Transverse colon (tissue), 3 donors: ENCODE measurements at regions not wholly inside any gene's neighbourhood (a gene's known extent, or its start where the extent isn't known, plus 50 kb on each side); places are given as distances from the start of the nearest gene placed in this dataset.

Experiments
- CTCF ChIP-seq, 5 experiments: fragments of 200-600 bp in 3 of 5; fragments of 450-650 bp in 2 of 5; sonication (generic) in 3 of 5; IDR thresholded peaks; 1 replicate in 2 of 5; 2 replicates in 3 of 5; pipeline ENCODE4 v1.5.1; 2016 to 2017; ENCODE audit warnings: antibody characterized with exemption in 5 of 5, inconsistent platforms in 3 of 5, mild to moderate bottlenecking in 2 of 5, moderate library complexity in 1 of 5
- POLR2A ChIP-seq: fragments of 450-650 bp; IDR thresholded peaks from one replicate; pipeline ENCODE4 v1.6.1; 2016; ENCODE audit warnings: antibody characterized with exemption, mild to moderate bottlenecking, moderate library complexity

- TF ChIP-seq POLR2A (no peak), CTCF (IDR thresholded peaks at IDR 0.05) (no peak)
Measured at GRCh38 chr7:25398418-25398817, 170.1 kb upstream of the NPVF start.
